AG04449 (cell line): ENCODE measurements at regions not wholly inside any gene's neighbourhood (a gene's known extent, or its start where the extent isn't known, plus 50 kb on each side); places are given as distances from the start of the nearest gene placed in this dataset.
"Not testable (repeated sequence)": the region's sequence is repeated elsewhere in the genome, so short reads cannot be mapped to it uniquely, and the experiment has no call there.

Experiments used
- CTCF ChIA-PET: fragments of 350-600 bp; formaldehyde crosslinking; extraction: SDS; loops from one replicate; lab custom pipeline; 2021; ENCODE audit warnings: antibody characterized with exemption; lab: Yijun Ruan, JAX
- POLR2A ChIA-PET: fragments of 400-600, 350-600 bp; formaldehyde crosslinking; extraction: SDS; loops from one replicate; lab custom pipeline; 2020; ENCODE audit warnings: antibody characterized with exemption, inconsistent platforms; lab: Yijun Ruan, JAX
- DNase-seq: peaks from one replicate; pipeline ENCODE4 v3.0.0-alpha.2; 2010; ENCODE audit warnings: low read depth, low spot score
- H3K4me3 ChIP-seq: 2 replicates; pipeline ENCODE4 v1.5.1; 2011; ENCODE audit warnings: low read depth, mild to moderate bottlenecking, control low read depth, low read length
- TF ChIP-seq, protein P1 (sequence below): IDR thresholded peaks from one replicate; pipeline ENCODE4 v1.5.1; 2011; ENCODE audit warnings: mild to moderate bottlenecking, moderate library complexity, low read length, control low read depth, inconsistent platforms; ENCODE audit not compliant: insufficient read depth; ENCODE audit errors: missing control alignments

DNA sequence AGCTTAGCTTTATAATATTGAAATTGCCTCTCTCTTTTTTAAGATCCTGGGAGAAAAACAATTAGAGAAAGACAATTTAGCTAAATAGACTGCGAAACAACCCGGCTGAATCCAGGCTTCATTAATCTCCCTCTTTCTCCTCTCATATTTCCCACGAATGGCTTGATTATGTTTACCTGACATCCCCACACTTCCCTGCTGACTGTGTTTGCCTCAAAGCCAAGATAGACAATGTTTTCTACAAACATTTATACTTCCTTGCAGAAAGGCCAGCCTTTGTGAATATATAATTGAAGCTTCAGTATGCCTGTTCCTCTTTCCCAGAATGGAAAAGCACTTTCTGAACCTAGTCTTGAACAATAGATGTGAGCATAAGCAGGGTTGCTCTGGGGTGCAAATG is 566.8 kb downstream of the PDHA2 start:
- ChIA-PET POLR2A (no interaction called here), CTCF (no interaction called here)
- DNase-seq, result no peak
- TF ChIP-seq, protein P1, sequence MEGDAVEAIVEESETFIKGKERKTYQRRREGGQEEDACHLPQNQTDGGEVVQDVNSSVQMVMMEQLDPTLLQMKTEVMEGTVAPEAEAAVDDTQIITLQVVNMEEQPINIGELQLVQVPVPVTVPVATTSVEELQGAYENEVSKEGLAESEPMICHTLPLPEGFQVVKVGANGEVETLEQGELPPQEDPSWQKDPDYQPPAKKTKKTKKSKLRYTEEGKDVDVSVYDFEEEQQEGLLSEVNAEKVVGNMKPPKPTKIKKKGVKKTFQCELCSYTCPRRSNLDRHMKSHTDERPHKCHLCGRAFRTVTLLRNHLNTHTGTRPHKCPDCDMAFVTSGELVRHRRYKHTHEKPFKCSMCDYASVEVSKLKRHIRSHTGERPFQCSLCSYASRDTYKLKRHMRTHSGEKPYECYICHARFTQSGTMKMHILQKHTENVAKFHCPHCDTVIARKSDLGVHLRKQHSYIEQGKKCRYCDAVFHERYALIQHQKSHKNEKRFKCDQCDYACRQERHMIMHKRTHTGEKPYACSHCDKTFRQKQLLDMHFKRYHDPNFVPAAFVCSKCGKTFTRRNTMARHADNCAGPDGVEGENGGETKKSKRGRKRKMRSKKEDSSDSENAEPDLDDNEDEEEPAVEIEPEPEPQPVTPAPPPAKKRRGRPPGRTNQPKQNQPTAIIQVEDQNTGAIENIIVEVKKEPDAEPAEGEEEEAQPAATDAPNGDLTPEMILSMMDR, result no peak
- H3K4me3 ChIP-seq, result no peak overlapping the region

DNA sequence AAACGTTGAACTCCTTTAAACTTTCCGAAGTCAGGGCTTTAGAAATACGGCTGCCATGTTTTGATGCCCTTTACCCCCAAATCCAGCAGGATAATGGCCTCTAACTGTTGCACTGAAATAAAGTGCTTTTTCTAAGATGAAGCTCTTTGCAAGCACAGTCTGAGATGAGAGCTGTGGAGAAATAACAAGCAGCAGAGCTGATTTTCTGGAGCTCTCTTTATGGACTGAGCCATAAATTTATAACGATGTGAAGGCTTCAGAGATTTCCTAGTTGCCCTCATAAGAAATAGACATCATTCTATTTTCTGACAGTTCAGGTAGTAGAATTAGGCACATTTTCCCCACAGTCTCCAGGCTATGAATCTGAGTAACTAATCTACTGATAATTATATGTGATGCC is 567.3 kb downstream of the PDHA2 start:
- DNase-seq, result no peak
- no peak overlapping the region for H3K4me3 ChIP-seq
- TF ChIP-seq, protein P1, result no peak
- ChIA-PET POLR2A (no interaction called here), CTCF (no interaction called here)

DNA sequence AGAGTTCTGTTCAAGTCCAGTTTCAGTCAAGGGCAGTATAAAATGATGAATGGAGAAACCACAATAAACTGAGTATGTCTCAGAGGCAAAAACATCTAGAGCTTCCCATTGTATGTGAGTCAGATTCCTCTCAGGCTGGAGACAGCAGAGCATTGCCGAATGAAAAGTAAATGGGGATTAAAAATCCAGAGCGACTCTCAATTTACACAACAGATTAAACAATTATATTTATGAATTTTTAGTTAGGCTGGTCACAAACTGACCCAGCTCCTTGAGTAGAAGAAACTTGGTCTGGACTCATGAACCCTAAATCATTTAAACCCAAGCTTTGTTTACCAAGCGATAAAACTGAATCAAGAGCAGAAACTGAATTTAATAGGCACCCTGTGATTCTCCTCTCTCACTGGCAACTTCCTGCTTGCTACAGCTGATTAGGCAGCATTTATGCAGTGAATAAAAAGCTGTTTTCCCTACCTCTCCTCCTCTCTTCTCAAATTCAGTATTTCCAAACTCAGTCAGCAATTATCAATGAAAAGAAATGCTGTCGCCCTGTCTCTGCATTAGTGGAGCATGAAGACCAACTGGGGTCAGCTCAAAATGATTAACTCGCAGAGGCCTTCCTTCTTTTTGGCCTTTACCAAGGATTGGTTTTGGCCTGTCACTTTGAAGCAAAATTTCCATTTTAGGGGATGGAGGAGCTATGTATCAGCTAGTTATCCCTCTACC is 568.0 kb downstream of the PDHA2 start:
- ChIA-PET POLR2A (no interaction called here), CTCF (no interaction called here)
- DNase-seq, result no peak
- TF ChIP-seq, protein P1, result no peak
- no peak overlapping the region for H3K4me3 ChIP-seq

DNA sequence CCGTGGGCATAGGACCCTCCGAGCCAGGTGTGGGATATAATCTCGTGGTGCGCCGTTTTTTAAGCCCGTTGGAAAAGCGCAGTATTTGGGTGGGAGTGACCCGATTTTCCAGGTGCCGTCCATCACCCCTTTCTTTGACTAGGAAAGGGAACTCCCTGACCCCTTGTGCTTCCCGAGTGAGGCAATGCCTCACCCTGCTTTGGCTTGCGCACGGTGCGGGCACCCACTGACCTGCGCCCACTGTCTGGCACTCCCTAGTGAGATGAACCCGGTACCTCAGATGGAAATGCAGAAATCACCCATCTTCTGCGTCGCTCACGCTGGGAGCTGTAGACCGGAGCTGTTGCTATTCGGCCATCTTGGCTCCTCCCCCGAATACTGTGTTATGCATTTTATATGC is 575.0 kb downstream of the PDHA2 start:
- H3K4me3 ChIP-seq, POLR2A ChIA-PET, DNase-seq, CTCF ChIA-PET: not testable (repeated sequence)

DNA sequence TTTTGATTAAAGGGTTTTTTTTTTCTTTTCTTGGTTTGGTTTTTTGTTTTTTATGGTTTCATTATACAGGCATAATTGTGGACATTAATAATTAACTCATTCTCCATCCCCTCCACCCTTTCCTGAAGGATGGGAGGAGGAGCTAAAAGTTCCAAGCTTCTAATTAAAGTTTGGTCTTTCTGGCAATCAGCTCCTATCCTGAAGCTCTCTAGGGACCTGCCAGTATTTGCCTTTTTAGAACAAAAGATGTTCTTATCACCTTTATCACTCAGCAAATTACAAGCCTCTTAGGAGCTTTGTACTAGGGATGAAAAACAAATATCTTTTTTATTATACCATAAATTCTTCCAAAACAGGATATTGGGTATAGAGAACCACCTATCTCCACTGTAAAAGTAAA is 589.8 kb downstream of the PDHA2 start:
- TF ChIP-seq, protein P1, result no peak
- DNase-seq, result no peak
- POLR2A ChIA-PET, result no interaction called here
- CTCF ChIA-PET, result no interaction called here
- H3K4me3 ChIP-seq, result no peak overlapping the region

DNA sequence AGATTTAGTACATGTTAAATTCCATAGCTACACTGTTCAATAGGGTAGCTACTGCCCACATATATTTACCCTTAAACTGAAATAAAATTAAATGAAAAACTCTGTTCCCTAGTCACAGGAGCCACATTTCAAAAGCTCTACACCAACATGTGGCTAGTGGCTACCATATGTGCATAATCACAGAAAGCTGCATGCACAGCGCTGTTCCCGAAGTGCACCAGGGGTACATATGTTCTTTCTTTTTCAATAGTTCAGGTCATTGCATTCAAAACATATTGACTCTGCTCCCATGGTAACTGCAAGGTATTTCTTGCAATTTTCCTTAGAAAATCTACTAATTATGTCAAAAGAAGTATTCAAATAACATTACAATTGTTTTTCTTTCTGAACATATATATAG is 591.2 kb downstream of the PDHA2 start:
- H3K4me3 ChIP-seq, result no peak overlapping the region
- POLR2A ChIA-PET, result no interaction called here
- no peak for DNase-seq
- TF ChIP-seq, protein P1, result no peak
- CTCF ChIA-PET, result no interaction called here

DNA sequence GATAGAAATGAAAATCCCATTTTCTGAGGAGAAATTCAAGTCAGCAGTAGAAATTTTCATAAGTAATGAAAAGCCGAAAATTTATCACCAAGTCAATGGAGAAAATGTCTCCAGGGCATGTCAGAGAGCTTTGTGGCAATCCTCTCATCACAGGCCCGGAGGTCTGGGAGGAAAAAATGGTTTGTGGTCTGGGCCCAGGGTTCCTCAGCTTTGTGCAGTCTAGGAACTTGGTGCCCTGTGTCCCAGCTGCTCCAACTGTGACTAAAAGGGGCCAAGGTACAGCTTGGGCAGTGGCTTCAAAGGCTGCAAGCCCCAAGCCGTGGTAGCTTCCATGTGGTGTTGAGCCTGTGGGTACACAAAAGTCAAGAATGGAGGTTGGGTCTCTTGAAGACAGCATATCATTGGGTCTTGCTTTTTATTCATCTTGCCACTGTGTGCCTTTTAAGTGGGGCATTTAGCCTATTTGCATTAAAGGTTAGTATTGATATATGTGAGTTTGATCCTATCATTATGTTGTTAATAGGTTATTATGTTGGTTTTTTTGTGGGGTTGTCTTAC is 608.5 kb downstream of the PDHA2 start:
- CTCF ChIA-PET, result no interaction called here

More for the DNA sequence above, 608.5 kb downstream of the PDHA2 start:
- H3K4me3 ChIP-seq, result no peak overlapping the region
- TF ChIP-seq, protein P1, result no peak
- DNase-seq, result no peak
- POLR2A ChIA-PET, result no interaction called here
